ENCODE measurements at regions not wholly inside any gene's neighbourhood (a gene's known extent, or its start where the extent isn't known, plus 50 kb on each side); places are given as distances from the start of the nearest gene placed in this dataset.
"Not testable (repeated sequence)": the region's sequence is repeated elsewhere in the genome, so short reads cannot be mapped to it uniquely, and the experiment has no call there.

GRCh38 chr15:20060838-20061237 lies 480.8 kb downstream of the GOLGA6L6 start:
- H3K27me3 ChIP-seq (replicated peaks; ENCODE audit: control insufficient read depth, insufficient read depth, low read length, poor library complexity, severe bottlenecking); H3K4me3 ChIP-seq (ENCODE audit: insufficient read depth, low read depth, low read length, poor library complexity, severe bottlenecking); H3K36me3 ChIP-seq (ENCODE audit: control insufficient read depth, insufficient read depth, low read length); H3K9me3 ChIP-seq (ENCODE audit: control insufficient read depth, low read length); DNase-seq; H3K27ac ChIP-seq (ENCODE audit: insufficient read depth, low read length, poor library complexity, severe bottlenecking); H3K4me1 ChIP-seq (ENCODE audit: control insufficient read depth, insufficient read depth, low read length, poor library complexity, severe bottlenecking): not testable (repeated sequence)

- not testable (repeated sequence) for H3K36me3 ChIP-seq (ENCODE audit: control insufficient read depth, insufficient read depth, low read length); H3K4me3 ChIP-seq (ENCODE audit: insufficient read depth, low read depth, low read length, poor library complexity, severe bottlenecking); DNase-seq; H3K27me3 ChIP-seq (replicated peaks; ENCODE audit: control insufficient read depth, insufficient read depth, low read length, poor library complexity, severe bottlenecking); H3K9me3 ChIP-seq (ENCODE audit: control insufficient read depth, low read length); H3K4me1 ChIP-seq (ENCODE audit: control insufficient read depth, insufficient read depth, low read length, poor library complexity, severe bottlenecking); H3K27ac ChIP-seq (ENCODE audit: insufficient read depth, low read length, poor library complexity, severe bottlenecking)
Observed at GRCh38 chr15:20056871-20057270, 484.7 kb downstream of the GOLGA6L6 start.

DNA sequence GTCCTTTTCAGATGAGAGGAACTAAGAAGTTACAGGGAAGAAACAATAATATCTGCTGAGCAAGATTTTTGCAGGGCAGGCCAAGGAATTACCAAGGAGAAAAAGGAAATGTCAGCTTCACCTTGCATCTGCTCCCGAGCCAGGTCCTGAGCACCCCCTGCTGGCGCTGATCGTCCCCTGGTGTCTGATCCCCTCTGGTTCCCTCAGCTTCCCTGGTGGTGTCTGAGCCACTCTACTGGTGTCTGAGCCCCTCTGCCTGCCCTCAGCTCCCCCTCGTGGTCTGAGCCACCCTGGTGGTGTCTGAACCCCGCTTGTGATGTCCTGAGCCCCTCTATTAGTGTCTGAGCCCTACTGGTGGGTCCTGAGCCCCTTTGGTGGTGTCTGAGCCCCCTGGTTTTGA lies 485.7 kb downstream of the GOLGA6L6 start:
- not testable (repeated sequence) for DNase-seq; H3K27ac ChIP-seq (ENCODE audit: insufficient read depth, low read length, poor library complexity, severe bottlenecking); H3K36me3 ChIP-seq (ENCODE audit: control insufficient read depth, insufficient read depth, low read length); H3K4me3 ChIP-seq (ENCODE audit: insufficient read depth, low read depth, low read length, poor library complexity, severe bottlenecking); H3K9me3 ChIP-seq (ENCODE audit: control insufficient read depth, low read length); H3K27me3 ChIP-seq (replicated peaks; ENCODE audit: control insufficient read depth, insufficient read depth, low read length, poor library complexity, severe bottlenecking); H3K4me1 ChIP-seq (ENCODE audit: control insufficient read depth, insufficient read depth, low read length, poor library complexity, severe bottlenecking)

DNA sequence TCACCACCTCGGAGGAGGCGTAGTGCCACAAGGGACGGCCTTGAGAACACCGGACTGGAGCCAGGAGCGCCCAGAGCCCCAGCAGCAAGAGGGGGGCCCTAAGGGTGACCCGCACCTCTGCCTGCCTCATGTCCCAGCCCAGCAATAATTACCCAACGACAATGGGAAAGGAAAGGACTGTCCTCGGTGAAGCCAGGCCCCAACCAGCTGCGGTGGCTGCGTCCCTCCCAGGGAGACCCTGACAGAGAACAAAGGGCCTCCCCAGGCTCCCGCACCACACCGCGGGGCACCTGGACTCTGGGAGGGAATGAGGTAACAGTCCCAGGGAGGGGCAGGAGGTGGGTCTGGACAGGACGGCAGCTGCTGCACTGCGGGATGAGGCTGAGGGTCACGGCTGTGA lies 493.4 kb downstream of the GOLGA6L6 start:
- H3K4me3 ChIP-seq (ENCODE audit: insufficient read depth, low read depth, low read length, poor library complexity, severe bottlenecking); DNase-seq; H3K27ac ChIP-seq (ENCODE audit: insufficient read depth, low read length, poor library complexity, severe bottlenecking): not testable (repeated sequence)

DNA sequence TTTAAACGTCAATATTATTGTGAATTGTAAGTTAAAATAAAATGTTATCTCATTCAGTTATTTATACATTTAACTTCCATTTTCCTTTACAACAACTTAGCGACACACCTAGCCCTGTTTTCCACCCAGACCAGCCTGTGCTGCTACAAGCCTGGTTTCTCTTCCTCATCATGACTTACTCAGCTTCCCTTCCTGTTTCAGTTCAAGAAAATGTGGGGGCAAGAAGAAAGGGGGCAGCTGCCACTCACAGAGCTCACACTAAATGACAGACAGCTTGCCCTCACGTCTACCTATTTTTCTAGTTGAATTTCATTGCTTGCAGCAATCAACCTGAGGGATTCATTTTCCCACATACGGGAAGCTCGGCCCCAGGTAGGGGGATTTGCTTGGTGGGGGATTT lies 496.4 kb downstream of the GOLGA6L6 start:
- not testable (repeated sequence) for H3K4me1 ChIP-seq (ENCODE audit: control insufficient read depth, insufficient read depth, low read length, poor library complexity, severe bottlenecking); DNase-seq; H3K36me3 ChIP-seq (ENCODE audit: control insufficient read depth, insufficient read depth, low read length); H3K27ac ChIP-seq (ENCODE audit: insufficient read depth, low read length, poor library complexity, severe bottlenecking); H3K27me3 ChIP-seq (replicated peaks; ENCODE audit: control insufficient read depth, insufficient read depth, low read length, poor library complexity, severe bottlenecking); H3K4me3 ChIP-seq (ENCODE audit: insufficient read depth, low read depth, low read length, poor library complexity, severe bottlenecking); H3K9me3 ChIP-seq (ENCODE audit: control insufficient read depth, low read length)

More for the DNA sequence above, 493.4 kb downstream of the GOLGA6L6 start:
- H3K4me1 ChIP-seq (ENCODE audit: control insufficient read depth, insufficient read depth, low read length, poor library complexity, severe bottlenecking); H3K36me3 ChIP-seq (ENCODE audit: control insufficient read depth, insufficient read depth, low read length); H3K27me3 ChIP-seq (replicated peaks; ENCODE audit: control insufficient read depth, insufficient read depth, low read length, poor library complexity, severe bottlenecking); H3K9me3 ChIP-seq (ENCODE audit: control insufficient read depth, low read length): not testable (repeated sequence)

DNA sequence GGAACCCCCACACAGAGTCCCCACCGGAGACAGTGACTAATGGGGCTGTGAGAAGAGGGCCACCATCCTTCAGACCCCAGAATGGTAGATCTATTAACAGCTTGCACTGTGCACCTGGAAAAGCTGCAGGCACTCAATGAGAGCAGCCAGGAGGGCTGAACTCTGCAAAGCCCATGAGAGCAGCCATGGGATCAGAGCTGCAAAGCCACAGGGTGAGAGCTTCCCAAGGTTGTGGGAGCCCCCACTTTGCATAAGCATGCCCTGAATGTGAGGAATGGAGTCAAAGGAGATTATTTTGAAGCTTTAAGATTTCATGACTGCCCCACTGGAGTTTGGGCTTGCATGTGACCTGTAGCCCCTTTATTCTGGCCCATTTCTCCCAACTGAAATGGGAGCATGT lies 500.9 kb downstream of the GOLGA6L6 start:
- DNase-seq; H3K4me3 ChIP-seq (ENCODE audit: insufficient read depth, low read depth, low read length, poor library complexity, severe bottlenecking); H3K36me3 ChIP-seq (ENCODE audit: control insufficient read depth, insufficient read depth, low read length); H3K27ac ChIP-seq (ENCODE audit: insufficient read depth, low read length, poor library complexity, severe bottlenecking); H3K9me3 ChIP-seq (ENCODE audit: control insufficient read depth, low read length); H3K4me1 ChIP-seq (ENCODE audit: control insufficient read depth, insufficient read depth, low read length, poor library complexity, severe bottlenecking); H3K27me3 ChIP-seq (replicated peaks; ENCODE audit: control insufficient read depth, insufficient read depth, low read length, poor library complexity, severe bottlenecking): not testable (repeated sequence)

DNA sequence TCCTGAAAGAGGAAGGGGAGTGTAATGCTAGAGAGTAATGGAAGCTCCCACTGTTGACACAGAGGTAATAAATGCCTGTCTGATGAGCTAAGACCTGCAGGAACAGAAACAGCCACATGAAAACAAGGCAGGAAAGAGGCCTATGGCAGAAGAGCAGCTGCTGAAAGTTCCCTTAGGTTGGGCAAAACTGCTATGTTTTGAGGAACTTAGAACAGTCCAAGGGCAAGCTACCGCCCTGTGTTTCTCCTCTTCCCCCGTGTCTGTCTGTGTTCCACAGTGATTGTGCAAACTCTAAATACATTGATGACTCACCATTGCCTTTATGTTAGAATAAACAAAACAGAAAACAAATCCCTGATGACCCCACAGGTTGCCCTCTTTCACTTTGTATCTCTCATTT lies 516.6 kb downstream of the GOLGA6L6 start:
- not testable (repeated sequence) for H3K4me1 ChIP-seq (ENCODE audit: control insufficient read depth, insufficient read depth, low read length, poor library complexity, severe bottlenecking); H3K36me3 ChIP-seq (ENCODE audit: control insufficient read depth, insufficient read depth, low read length); H3K27me3 ChIP-seq (replicated peaks; ENCODE audit: control insufficient read depth, insufficient read depth, low read length, poor library complexity, severe bottlenecking); DNase-seq; H3K9me3 ChIP-seq (ENCODE audit: control insufficient read depth, low read length); H3K27ac ChIP-seq (ENCODE audit: insufficient read depth, low read length, poor library complexity, severe bottlenecking); H3K4me3 ChIP-seq (ENCODE audit: insufficient read depth, low read depth, low read length, poor library complexity, severe bottlenecking)

GRCh38 chr15:20022349-20022748 lies 519.3 kb downstream of the GOLGA6L6 start:
- DNase-seq; H3K27me3 ChIP-seq (replicated peaks; ENCODE audit: control insufficient read depth, insufficient read depth, low read length, poor library complexity, severe bottlenecking); H3K9me3 ChIP-seq (ENCODE audit: control insufficient read depth, low read length); H3K36me3 ChIP-seq (ENCODE audit: control insufficient read depth, insufficient read depth, low read length); H3K4me1 ChIP-seq (ENCODE audit: control insufficient read depth, insufficient read depth, low read length, poor library complexity, severe bottlenecking); H3K27ac ChIP-seq (ENCODE audit: insufficient read depth, low read length, poor library complexity, severe bottlenecking); H3K4me3 ChIP-seq (ENCODE audit: insufficient read depth, low read depth, low read length, poor library complexity, severe bottlenecking): not testable (repeated sequence)

DNA sequence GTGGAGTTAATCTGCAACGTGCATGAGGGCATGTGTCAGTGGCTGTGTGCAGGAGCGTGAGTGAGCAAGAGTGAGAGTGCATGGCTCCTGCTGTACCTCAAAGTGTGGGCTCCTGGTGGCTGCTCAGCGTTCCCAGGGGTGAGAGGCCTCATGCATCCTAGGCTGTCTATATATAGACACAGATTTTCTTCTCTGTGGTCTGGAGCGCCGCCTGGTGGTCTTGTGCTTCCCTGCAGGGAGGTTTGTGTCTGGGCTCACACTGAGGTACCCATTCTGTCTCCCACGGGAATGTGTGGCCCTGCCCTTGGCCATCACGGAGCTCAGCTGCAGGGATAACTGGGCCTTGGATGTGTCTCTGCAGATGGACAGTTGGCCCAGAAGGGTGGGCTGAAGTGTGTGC lies 520.2 kb downstream of the GOLGA6L6 start:
- not testable (repeated sequence) for H3K27me3 ChIP-seq (replicated peaks; ENCODE audit: control insufficient read depth, insufficient read depth, low read length, poor library complexity, severe bottlenecking); H3K9me3 ChIP-seq (ENCODE audit: control insufficient read depth, low read length); H3K4me3 ChIP-seq (ENCODE audit: insufficient read depth, low read depth, low read length, poor library complexity, severe bottlenecking); DNase-seq; H3K36me3 ChIP-seq (ENCODE audit: control insufficient read depth, insufficient read depth, low read length); H3K4me1 ChIP-seq (ENCODE audit: control insufficient read depth, insufficient read depth, low read length, poor library complexity, severe bottlenecking); H3K27ac ChIP-seq (ENCODE audit: insufficient read depth, low read length, poor library complexity, severe bottlenecking)

- H3K36me3 ChIP-seq (ENCODE audit: control insufficient read depth, insufficient read depth, low read length); H3K27me3 ChIP-seq (replicated peaks; ENCODE audit: control insufficient read depth, insufficient read depth, low read length, poor library complexity, severe bottlenecking); H3K4me1 ChIP-seq (ENCODE audit: control insufficient read depth, insufficient read depth, low read length, poor library complexity, severe bottlenecking); H3K27ac ChIP-seq (ENCODE audit: insufficient read depth, low read length, poor library complexity, severe bottlenecking); DNase-seq; H3K4me3 ChIP-seq (ENCODE audit: insufficient read depth, low read depth, low read length, poor library complexity, severe bottlenecking); H3K9me3 ChIP-seq (ENCODE audit: control insufficient read depth, low read length): not testable (repeated sequence)
Observed at GRCh38 chr15:20020588-20020987, 521.0 kb downstream of the GOLGA6L6 start.

GRCh38 chr15:20019758-20020157 lies 521.8 kb downstream of the GOLGA6L6 start:
- not testable (repeated sequence) for H3K27me3 ChIP-seq (replicated peaks; ENCODE audit: control insufficient read depth, insufficient read depth, low read length, poor library complexity, severe bottlenecking); H3K36me3 ChIP-seq (ENCODE audit: control insufficient read depth, insufficient read depth, low read length); H3K27ac ChIP-seq (ENCODE audit: insufficient read depth, low read length, poor library complexity, severe bottlenecking); H3K9me3 ChIP-seq (ENCODE audit: control insufficient read depth, low read length); DNase-seq; H3K4me1 ChIP-seq (ENCODE audit: control insufficient read depth, insufficient read depth, low read length, poor library complexity, severe bottlenecking); H3K4me3 ChIP-seq (ENCODE audit: insufficient read depth, low read depth, low read length, poor library complexity, severe bottlenecking)

Data from effector memory CD4-positive, alpha-beta T cell (primary cell).